Activated CD4-positive, alpha-beta T cell treated with anti-CD3 and anti-CD28 coated beads, Interleukin-2, Interleukin-6, amounts not matched to agents 100 ng/mL and 50 ng/mL, durations not matched to agents 16 hours and 8 hours (primary cell): ENCODE measurements at regions not wholly inside any gene's neighbourhood (a gene's known extent, or its start where the extent isn't known, plus 50 kb on each side); places are given as distances from the start of the nearest gene placed in this dataset.
"Not testable (repeated sequence)": the region's sequence is repeated elsewhere in the genome, so short reads cannot be mapped to it uniquely, and the experiment has no call there.

Experiments
- DNase-seq: peaks from one replicate; pipeline ENCODE4 v3.0.0-alpha.2; 2020

DNA sequence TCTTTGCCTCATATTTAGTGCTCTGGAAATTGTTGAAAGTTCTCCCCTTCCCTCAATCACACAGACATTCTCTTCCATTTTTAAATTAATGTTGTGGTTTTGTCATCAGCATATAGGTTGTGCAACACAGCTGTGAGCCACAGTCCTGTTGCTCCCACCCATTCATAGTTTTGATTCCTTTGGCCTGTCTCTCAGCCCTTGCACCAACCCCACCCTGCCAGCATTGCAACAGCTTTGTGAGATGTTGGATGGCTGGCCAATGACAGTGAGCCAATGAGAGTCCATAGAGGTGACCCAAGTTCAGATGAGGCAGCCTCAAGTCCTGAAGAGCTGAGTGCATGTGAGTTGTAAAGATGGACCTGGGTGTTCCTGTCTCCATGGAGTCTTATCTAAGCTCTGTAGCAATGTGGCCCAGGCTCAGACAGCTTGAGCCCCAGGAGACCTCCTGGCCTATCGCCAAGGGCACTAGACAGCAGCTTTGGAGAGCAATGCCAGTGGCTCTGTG is 775.5 kb downstream of the RNF144A start:
- DNase-seq, result peak; percentile 35

DNA sequence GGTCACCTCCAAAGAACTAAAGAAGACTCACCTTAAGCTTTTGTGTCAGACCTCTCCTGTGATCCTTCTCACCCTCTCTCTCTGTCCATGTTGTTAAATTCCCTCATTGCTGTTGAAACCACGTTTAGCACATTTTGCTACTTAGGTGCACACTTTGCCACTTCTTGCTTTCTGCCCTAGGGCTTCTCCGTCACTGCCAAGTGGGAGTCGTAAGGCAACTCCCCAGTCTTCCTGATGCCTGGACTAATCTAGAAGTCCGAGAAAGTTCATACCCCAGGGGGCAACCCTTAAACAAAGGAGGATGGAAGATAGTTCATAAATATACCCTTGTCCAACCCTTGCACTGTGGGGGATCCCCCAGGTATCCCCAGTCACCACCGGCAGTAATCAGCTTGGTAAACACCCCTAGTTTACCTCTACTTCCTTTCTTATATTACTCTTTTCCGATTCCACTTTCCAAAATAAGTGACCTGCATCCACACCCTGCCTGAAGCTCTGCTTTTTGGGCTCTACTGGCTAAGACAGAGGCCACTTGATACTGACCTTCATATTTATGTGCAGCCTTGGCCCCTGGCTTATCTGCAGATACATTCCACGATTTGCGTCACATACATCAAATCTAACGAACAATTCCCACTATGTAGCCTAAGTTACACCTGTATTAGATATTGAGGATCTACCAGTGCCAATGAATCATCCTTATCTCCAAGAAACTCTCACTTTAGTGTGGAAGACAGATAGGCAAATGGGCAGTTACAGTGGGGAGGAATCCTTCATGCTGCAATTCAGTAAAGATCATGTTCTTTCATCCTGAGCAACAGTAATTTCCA is 776.2 kb downstream of the RNF144A start:
- no peak for DNase-seq

DNA sequence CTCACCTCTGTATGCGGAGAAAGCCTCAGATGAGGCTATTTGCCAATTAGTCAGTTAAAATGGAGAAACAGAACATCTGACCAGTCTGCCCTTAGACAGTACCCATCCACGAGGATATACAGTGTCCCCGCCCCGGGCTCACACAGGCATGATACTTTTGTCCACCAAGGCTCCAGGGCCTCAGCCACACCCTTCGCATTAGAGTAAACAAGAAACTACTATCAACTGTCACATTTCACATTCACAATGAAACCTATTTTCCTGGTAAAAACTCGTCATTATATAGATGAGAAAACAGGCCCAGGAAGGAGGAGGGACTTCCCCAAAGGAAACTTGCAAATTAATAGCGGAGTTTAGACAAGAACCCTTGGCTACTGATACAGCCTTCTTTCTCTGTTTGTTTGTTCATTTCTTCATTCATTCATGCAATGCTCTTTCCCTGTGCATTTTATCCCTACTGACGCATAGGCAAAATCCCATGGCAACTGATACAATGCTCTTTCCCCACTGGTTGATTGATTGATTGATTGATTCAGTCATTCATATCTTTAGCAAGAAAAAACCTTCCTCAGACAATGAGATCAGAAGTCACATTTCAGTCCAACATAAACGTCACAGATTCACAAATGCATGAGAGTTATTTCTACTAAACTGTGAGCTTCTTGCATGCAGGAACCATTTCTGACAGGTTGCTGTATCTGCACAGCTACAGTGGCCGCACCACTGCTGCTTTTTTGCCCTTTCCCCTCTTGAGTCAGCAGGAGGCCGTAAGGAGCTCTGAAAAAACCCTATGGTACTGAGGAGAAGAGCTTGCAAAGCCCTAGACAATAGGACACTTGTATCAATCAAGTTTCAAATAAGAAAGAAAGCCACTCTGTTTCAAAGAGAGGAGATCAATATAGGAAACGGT is 777.1 kb downstream of the RNF144A start:
- DNase-seq, result peak; percentile 85

DNA sequence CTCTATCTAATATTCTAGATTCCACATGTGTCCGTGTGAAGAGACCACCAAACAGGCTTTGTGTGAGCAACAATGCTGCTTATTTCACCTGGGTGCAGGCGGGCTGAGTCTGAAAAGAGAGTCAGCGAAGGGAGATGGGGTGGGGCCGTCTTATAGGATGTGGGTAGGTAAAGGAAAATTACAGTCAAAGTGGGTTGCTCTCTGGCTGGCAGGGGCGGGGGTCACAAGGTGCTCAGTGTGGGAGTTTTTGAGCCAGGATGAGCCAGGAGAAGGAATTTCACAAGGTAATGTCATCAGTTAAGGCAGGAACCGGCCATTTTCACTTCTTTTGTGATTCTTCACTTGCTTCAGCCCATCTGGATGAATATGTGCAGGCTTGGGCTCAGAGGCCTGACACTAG is 779.3 kb downstream of the RNF144A start:
- DNase-seq, result not testable (repeated sequence)

DNA sequence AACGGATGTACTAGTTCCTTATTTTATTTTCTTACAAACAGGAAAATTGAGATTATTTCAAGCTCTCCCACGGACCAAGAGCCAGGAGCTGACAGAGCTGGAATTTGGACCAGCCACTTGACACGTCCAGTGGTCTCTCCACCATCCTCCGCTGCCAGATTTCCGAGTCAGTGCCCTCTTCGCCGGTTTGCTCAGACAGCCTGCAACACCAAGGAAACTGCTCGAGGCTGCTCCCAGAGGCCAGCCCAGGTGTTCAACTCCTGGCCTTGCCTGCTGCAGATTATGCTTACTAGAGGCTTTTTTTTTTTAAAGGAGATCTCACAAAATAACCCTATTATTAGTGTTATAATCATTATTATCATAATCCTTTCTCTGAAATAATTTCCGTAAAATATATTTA is 779.8 kb downstream of the RNF144A start:
- no peak for DNase-seq

DNA sequence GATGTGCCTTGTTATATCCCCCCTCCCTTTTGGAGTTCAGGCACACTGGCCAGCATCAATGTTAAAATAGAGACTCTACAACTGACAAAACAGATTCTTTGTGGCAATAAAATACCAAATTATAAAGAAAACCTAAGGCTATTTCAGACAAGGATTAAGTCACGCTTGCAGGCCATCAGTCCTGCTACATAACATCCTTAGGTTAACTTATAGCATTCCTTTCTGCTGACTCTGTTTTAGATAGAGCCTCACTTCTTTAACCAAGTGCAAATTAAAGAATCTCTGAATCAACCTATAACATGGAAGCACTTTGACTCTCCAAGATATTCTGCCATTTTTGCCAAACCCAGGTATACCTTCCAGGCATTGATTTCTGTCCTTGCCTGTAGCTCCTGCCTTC is 784.6 kb downstream of the RNF144A start:
- no peak for DNase-seq

DNA sequence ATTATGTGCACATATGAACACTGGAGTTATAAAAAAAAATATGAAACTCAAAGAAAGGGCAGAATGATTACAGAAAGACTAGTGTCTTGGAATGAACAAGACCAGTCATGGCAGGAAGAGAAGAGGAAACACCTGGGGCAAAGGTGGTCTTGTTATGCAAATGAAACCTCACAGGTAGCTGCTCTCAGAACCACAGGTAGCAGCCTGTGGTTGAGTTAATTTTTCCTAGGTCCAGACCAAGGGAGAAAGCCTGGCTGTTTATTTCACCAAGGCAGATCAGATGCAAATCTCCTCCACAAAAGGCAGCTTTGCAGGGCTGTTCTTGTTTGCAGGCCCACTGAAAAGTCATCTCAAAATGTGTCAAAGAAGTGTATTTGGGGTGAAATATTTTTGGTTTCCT is 785.8 kb downstream of the RNF144A start:
- DNase-seq, result no peak

DNA sequence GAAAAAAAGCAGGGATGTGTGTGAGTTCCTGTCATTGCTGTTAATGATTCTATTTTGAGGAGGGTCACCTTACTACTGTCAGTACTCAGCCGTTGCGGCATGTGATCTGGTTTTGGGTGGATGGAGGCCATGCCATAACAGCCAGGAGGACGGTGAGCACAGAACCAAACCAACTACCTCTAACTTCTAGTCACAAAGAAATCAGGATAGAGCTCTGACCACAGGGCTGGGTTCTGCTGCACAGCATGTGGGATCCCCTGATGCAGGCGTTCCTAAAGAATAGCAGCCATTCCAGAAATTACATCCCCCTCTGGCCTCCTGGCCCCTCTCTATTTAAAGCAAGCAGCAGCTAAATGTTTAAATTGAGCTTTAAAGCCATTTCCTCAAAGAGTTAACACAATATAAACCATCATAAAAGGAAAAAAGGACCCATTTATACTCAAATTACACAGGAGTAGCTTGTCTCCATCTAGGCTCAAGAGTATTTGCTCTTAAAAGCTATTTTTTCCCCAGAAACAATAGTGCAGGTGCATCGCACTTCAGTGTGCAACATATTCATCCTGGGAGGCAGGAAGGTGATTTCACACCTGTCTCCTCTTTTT is 786.4 kb downstream of the RNF144A start:
- DNase-seq, result no peak

DNA sequence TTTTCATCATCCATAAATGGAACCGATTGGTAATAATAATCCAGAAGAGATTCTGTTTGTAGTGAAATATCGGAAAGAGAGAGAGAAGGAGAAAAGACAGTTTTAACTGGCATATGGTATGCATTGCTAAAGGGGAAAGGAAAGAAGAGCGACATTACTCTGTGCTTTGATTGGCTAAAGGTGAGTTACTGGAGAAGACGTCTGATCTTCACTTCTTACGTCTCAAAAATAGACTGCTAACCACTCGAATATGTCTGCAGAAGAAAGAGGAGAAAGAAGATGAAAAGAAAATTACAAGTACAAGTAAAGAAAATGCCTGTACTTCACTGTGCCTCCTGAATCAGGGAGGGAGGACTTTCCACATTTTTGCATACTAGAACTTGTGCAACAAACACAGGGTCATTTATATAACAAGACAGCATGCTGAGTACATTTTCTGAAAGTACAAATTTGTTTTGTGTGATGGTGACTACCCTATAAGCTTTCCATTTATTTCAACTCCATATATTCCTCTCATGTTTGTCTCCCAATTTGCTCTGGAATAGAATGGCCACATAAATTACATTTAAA is 787.2 kb downstream of the RNF144A start:
- no peak for DNase-seq

DNA sequence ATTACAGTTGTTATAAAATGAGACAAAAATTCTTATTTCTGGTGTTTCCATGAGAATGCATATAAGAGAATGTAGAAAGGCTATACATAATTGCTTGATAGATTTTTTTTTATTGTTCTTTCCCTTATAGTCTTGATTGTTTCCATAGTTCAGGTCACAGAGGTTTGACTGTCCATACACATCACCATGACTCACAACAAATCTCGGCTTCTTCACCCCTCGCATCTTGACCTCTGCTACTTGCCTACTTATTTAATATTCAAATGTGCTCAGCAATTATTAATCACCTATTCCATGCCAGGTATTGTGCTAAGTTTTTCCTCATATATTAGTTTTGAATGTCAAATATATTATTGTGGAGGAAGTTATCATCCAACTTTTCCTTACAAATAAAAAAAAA is 789.6 kb downstream of the RNF144A start:
- no peak for DNase-seq

DNA sequence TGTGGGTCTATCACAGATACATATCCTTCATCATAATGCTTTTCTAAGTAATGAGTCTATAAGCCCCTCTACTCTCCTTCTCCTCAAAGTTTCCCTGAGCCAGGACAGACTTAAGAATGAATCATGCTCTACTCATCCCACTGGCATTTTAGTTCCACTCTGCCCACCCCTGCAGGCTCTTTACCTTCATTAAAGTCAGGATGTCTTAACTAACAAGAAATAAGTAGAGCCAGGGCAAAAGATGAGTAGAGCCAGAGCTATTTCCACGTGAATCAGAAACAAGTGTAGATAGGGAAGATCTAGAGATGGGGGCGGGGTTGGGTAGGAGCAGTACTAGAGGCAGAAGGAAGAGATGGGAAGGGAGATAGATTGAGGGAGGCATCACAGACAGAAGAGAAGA is 790.5 kb downstream of the RNF144A start:
- no peak for DNase-seq

DNA sequence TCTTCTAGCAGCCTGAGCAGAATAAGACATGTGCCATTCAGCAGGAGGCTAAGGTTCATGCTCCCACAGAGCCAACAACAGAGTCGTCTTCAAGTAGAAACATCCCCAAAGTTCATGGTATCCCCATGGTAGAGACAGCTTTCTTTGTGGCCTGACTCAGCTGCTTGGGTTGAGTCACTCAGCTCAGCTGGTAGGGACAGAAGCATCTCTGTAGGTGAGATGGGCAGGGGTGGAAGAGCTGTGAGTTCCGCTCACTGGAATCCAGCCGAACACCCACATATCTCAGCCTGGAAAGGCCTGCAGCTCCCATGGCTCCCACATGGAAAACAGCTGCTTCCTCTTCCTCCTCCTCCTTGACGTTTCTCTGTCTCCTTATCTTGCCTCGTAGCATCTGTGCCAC is 792.7 kb downstream of the RNF144A start:
- no peak for DNase-seq

DNA sequence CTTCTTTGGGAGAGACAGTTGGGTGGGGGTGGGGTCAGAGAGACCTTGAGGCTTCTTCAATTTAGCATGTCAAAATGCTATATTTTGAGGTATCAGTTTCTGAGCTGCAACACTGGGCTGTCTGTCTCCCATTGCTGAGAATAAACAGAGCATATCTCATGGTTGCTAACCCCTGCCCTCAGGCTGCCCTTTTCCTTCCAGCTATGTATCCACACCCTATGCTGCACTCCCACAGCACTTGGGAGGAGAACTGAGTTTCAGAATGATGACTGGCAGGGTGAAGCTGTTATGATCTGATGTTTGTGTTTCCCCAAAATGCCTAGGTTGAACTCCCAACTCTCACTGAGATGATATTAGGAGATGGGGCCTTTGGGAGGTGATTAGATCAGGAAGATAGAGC is 794.0 kb downstream of the RNF144A start:
- DNase-seq, result no peak

DNA sequence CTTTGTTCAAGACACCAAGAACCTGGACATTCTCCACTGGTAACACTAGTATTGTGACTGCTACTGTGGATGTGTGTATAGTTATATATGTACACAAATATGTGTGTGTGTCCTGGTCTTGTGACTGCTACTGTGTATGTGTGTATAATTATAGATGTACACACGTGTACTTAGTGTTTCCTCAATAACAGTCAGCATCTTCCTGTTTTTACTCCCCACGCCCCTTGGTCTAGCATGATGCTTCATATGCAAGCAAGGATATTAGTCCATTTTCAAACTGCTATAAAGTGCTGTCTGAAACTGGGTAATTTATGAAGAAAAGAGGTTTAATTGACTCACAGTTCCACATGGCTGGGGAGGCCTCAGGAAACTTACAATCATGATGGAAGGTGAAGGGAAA is 802.7 kb downstream of the RNF144A start:
- DNase-seq, result no peak

DNA sequence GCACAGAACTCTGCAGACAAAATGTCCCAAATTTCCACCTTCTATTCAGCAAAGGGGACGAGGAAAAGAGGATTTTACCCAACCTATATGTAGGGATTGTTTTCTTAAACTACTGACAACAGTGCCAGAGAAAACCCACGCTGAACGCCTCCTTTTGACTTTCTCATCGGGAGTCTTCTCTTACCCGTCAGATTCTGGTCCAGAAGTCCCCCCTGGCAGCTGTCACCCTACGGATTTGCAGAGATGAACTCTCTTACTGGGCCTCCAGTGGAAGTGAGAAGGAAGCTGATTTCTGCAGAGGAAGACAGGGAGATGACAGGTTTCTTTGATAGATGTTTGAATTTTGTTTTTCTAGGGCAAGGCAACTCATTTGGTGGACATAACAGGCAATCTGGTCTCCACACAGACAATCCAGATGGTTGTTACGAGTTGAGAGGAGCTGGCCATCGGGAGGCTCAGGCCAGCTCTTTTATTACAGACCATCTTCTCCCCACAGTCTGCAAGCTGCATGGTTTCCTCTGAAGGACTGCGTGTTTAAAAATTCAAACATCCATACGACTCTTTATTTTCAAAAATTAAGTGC is 804.3 kb downstream of the RNF144A start:
- DNase-seq, result no peak

DNA sequence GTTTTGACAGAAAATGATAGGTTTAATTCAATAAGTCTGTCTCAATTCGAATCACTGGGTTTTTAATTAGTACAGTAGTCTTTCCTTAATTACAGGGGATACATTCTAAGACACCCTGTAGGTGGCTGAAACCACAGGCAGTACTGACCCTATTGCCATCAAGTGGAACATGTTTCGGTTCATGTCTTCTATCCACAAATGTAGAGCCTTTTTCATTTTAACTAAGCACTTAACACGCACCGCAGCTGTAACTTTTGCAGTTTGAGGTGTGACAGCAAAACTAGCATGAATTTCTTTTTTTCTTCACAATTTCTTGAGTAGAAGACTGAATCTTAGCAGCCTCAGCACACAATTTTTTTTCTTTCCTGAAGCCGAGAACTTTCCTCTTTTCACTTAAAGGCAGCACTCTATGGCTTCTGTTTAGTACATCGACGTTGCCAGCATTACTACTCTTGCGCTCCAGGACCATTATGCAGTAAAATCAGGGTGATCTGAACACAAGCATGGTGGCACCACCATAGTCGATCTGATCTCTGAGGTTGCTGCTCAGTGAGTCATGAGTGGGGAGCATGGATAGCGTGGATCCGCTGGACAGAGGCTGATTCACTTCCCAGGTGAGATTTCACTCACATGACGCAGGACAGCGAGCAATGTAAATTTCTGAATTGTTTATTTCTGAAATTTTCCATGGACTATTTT is 805.1 kb downstream of the RNF144A start:
- no peak for DNase-seq

DNA sequence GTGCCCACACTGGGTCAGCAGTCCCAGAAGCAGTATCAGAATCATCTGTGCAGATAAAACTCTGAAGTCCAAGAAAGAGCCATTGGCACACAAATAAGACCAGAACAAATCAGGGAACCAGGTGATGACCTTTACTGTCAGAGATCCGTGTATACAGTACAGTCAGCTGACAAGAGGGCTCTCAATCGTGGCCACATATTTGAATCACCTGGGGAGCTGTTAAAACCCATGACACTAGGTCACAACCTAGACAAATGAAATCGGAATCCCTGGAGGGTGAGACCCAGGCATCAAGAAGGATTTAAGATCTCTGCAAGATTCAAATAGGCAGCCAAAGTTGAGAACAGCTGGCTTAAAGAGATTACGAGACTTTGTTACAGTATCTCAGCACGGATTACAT is 807.1 kb downstream of the RNF144A start:
- DNase-seq, result no peak

DNA sequence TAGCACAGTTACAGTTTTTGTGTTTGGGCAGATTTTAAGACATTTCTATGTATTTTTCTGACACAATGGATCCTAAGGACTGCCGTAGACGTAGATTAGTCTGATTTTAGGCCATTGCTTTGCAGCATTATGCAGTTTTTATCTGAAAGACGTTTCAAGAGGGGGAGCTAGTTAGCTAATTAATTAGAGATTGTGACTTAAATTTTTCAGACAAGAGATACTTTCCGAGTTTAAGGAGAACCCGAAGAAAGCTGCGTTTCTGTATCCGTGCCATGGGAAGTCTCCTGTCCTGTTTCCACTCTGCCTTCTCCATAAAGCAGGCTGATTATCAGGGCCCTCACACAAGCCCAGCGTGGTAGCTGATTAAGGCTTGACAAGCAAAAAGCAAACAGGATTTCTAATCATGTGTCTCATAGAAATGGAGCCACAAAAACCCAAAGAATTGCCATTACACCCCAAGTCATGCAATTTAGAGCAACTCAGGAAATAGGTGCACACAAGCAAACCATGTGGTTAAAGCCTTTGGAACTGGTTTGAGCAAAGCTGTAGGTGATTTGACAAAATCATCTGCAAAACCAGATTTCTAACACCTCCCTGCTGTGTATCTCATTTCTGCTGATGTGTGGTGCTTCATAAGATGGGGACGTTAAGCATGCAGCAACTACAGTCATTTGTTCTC is 808.1 kb downstream of the RNF144A start:
- peak; percentile 86 for DNase-seq

DNA sequence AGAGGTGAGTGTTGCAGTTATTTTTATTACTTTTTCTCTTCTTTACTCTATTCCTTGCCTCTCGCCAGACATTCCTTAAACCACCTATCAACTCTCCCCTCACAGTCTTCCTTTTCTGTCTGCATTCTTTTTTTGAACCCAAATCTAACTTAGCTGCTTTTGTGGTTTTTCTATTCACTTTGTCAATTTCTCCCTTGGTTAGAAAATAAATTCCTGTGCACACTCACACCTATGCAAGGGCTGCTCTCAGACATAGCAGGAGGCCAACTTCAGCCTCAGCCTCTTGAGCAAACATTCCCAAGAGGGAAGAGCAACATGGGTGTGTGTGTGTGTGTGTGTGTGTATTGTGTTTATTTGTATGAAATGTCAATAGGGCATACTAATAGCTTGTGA is 808.6 kb downstream of the RNF144A start:
- no peak for DNase-seq

DNA sequence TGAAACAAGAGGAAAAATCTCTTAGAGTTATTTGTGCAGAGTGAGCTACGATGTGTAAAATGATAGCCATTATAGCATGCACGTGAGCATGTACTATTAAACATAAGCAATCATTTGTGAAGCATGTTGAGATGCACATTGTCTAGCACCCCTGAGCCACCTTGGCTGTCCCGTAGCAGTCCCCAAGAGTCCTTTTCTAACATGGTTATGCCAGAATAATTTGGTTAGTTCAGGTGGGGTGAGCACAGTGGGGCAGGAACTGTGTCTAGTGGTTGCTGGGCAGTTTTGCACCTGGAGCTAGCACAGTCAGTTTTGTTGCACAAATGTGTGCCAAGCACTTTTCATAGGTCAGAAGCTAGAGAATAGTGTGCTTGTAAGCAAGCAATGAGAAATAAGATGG is 809.8 kb downstream of the RNF144A start:
- DNase-seq, result peak; percentile 39

DNA sequence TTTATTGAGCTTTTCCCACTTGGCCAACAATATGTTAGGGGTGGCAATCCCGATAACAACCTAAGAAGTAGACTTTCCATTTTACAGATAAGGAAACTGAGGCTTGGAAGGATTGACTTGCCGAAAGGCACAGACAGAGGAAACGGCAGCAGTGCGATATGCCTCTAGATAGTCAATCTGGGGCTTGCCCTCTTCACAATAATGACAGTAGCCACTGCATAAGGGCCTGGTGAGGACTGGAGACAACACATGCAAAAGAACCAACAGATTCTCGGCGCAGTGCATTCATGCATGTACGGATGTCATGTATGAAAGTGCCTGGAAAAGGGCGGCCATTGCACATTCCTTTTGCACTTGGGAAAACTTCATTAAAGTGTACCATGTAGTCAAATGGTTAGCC is 811.2 kb downstream of the RNF144A start:
- no peak for DNase-seq

DNA sequence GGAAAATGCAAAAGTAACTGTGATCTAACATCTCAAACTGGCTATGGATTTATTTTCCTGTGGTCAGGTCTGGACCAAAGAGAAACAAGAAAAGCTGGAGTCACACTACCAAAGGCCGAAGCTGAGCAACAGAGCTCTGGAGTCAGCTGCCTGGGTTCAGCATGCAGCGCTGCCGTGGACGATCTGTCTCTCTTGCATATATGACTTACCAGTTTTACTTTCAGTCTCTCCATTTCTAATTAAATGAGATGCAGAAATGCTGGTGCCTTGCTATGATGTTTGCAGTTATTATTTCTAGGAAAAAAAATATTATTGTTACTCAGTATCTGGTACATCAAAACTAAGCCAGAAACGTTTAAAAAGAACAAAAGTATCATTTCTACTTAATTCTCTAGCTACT is 813.2 kb downstream of the RNF144A start:
- peak; percentile 47 for DNase-seq
